HTR-8/SVneo (cell line): ENCODE measurements at regions not wholly inside any gene's neighbourhood (a gene's known extent, or its start where the extent isn't known, plus 50 kb on each side); places are given as distances from the start of the nearest gene placed in this dataset.
"Not testable (repeated sequence)": the region's sequence is repeated elsewhere in the genome, so short reads cannot be mapped to it uniquely, and the experiment has no call there.

ENCODE experiments used
- DNase-seq: peaks from one replicate; pipeline ENCODE4 v3.0.0; 2011; ENCODE audit warnings: low spot score, mixed read lengths; ENCODE audit not compliant: insufficient read length
- FAIRE-seq: peaks from 2 replicates; lab custom pipeline; 2011; peaks lifted over from hg19 to GRCh38; lab: Jason Lieb, UNC

DNA sequence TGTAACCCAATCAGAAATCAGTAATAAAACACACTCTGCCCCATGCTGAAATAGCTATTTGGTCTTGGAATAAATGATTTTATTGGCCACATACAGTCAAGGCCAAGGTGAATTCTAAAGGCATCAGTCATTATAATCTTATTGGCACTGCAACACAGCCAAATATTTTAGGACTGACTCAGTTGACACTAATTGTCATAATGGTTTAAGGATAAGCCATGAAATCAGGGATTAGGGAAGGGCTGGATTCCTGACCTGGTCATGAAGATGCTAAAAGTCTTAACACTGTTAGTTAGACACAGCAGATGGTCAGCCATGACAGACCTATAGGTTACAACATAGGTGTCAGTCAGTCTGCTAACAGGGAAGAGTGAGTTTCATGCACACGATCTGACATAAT is 330.3 kb upstream of the NPSR1 start:
- FAIRE-seq, result no peak
- DNase-seq, result no peak

DNA sequence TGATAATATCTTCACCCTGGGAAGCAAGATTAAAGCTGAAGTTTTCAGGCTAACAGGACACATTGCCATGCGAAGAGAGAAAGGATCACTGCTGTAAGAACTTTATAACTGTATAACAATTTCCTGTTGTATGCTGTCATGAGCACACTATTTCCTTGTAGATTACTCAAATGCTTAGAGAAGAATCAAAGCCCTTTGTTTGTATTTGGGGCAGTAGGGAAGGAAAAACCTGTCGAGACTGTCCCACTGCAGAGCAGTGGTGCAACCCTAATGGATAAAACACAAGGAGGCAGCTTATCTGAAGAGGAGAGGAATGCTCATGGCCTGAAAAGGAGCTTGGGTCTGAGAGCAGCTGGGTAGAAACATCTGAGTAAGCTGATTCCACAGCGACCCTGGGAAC is 327.7 kb upstream of the NPSR1 start:
- no peak for FAIRE-seq
- no peak for DNase-seq

DNA sequence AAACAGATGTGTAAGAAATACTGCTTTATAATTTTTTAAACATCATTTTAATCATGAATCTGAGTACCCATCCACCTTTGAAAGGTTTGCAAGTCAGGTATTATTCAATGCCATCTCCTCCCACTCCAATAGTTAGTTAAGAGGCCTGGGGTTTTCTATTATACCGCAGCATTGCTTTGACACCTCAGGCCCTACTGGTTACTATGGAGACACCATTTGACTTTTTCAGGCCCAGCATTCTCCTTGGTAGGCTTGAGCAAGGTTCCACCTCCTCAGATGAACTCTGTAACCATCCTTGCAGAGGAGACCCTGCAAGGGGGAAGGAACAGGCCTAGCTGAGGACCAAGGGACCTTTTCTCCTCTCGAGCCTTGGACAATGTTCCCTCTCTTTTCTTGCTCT is 326.9 kb upstream of the NPSR1 start:
- DNase-seq (no peak), FAIRE-seq (no peak)

DNA sequence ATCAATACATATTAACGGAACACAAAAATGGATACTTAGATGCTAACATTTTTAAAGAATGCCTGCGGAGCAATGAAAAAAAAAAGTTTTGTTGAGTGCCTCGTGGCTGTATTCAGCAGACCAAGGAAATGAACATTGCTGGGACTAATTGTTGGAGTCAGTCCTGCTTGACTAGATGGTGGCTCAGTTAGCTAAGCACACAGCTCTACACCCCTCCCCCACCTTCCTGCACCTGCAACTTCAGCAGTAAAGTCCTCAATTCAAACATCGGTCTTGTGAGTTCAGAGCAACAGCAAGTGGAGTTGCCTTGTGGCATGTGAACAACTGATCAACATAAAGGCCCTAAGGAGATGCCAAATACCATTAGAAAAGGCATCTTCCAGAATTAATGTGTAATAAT is 326.0 kb upstream of the NPSR1 start:
- DNase-seq (no peak), FAIRE-seq (no peak)

DNA sequence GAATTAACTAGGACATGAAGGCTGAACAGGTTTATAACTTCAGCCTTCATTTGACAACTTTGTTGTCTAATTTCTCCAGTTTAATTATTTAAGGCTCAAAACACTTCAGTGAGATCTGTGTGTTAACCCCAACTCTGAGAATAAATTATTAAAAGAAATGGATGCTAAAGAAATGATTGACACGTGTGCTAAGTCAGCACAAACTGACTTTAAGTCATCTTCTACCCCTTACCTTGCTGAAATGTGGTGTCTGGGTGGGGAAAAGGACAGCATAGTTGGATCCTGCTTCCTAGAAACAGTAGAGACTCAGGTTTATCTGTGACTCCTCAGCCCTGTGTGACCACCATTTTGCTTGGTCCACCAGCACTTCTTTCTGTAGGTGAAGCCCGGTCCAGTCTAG is 324.8 kb upstream of the NPSR1 start:
- FAIRE-seq, result no peak
- no peak for DNase-seq

DNA sequence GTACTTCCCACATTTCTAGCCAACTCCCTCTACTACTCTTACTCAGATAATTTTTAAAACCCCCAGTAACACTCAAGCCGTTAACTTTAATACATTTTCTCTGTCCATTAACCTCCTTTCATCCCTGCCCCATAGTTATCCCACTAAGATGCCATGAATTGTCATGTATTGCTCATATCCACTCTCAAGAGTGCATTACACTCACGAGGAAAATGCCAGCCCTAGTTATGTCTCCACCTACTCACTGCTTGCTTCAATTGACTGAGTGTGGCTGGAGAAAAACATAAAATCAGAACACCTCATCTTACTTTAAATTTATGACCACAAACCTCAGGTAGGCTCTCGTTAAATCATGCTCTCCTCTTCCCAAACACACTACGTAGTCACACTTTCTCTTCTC is 324.1 kb upstream of the NPSR1 start:
- DNase-seq (no peak), FAIRE-seq (no peak)

DNA sequence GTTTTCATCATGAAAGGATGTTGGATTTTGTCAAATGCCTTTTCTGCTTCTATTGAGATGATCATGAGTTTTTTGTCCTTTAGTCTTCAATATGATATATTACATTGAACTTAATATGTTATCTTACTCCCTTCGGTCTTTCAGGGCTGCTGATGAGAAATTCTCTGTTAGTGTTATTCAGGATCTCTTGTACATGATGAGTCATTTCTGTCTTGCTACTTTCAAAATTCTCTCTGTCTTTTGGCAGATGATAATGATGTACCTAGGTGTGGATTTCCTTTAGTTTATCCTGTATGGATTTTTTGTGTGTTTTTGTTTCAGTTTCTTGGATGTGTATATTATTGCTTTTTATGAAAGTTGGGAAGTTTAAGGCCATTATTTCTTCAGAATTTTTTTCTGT is 320.9 kb upstream of the NPSR1 start:
- FAIRE-seq, result no peak
- no peak for DNase-seq

DNA sequence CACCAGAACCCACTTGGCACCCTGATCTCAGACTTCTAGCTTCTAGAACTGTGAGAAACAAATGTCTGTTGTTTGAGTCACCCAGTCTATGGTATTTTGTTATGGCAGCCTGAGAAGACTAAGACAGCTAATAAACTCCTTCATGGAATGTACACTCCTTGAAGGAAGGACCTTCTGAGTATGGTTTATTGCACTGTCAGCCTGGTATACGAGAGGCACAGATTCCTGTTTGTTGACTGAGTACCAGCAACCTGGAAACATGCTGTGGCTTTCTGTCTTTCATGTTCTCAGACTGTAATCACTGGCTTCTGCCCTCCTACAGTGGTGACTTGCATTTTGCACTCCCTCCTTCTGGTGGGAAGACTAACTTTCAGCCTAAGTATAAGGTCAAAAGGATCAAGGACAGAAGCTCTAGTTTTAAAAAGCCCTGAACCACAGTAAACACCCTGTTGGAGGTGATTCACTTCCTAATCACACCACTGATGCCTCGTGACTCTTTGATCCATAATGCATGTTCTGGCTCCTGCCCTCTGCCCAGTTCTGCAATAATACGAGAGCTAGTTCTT is 319.0 kb upstream of the NPSR1 start:
- FAIRE-seq, result no peak

DNA sequence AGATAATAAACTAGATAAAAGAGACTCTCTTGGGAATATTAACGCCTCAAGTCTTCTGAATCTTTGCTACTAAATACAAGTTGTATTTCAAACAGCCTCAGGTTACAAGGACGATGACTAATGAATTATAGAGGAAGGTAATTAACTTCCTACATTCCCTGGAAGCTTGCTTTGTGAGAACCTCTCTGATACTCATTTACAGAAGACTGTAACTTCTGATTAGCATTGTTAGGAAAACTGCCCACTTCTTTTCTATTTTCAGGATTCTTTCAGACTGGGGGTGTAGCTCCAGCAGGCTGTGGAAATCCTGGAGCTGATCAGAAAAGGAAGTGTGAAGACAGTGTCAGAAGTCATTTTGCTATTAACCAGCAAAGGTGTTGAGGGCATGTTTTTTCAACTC is 316.7 kb upstream of the NPSR1 start:
- FAIRE-seq, result no peak

More for the DNA sequence above, 319.0 kb upstream of the NPSR1 start:
- DNase-seq, result no peak

DNA sequence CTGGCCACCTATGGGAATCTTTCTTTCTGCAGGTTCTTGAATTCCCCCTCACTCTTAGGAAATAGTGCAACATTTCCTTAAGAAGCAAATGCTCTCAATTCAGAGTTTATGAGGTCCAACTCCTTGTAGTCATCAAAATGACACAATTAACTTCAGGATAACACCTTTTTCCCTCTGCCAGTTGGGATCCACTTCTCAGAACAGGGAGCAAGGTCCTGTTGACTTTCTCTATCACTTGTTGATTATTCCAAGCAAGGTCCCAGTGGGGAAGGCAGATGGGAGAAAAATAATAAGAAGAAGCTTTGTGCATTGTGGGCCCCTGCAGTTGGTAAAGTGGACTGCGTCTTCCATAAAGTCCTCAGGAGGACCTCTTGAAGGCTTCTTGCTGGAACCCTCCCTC is 315.6 kb upstream of the NPSR1 start:
- DNase-seq (no peak), FAIRE-seq (no peak)

More for the DNA sequence above, 316.7 kb upstream of the NPSR1 start:
- DNase-seq, result no peak

DNA sequence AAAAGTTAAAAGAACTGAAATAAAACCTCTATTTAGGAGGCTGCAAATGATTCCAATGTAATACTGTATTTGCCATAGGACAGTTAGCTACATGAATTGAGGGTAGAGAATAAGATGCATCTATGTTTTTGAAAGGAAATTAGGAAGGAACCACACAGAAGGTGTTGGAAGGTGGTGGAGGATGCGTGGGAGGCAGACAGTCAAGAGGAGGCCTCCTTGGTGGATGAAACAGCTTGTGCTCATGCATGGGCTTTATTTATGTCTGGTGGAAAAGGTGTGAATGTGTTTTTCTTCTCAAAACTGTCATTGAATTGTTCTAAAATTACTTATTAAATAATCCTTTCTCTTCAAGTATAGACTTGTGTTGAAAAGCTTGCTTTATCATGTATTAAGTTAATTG is 314.4 kb upstream of the NPSR1 start:
- DNase-seq (no peak), FAIRE-seq (no peak)

DNA sequence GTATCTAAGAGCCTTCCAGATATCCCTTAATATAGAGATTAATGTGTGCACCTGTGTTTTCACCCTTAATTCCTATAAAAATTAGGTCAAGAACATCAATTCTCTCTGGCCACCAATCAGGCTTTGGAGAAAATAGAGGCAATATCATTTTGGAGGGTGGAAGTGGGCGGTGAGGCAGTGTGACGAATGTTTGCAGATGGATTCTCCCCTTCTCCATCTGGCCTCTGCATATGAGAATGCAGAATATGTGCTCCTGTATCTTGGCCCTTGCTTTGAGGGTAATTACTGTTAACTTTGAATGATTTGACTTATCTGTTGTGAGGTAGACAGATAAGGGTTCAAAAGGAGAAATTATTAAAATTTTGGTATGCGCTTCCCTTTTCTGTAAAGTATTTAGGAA is 304.0 kb upstream of the NPSR1 start:
- DNase-seq, result no peak
- FAIRE-seq, result no peak

DNA sequence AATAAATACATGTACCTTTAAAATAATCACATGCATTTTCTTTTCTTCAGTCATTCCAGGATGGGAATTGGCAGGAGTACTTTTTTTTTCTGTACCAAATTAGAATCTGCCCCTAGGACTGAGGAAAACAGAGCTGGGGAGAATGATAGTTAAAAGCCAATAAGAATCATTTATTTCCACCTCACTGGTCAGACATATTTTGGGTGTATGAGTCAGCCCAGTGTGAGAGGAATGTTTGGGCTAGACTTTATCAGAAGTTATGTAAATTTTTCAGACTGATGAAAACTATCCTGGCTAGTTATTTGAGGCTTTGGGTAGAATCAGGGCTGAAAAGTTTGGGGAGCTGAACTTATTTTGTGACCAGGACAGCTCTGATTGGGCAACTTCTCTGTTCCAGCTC is 303.1 kb upstream of the NPSR1 start:
- FAIRE-seq (no peak), DNase-seq (no peak)

DNA sequence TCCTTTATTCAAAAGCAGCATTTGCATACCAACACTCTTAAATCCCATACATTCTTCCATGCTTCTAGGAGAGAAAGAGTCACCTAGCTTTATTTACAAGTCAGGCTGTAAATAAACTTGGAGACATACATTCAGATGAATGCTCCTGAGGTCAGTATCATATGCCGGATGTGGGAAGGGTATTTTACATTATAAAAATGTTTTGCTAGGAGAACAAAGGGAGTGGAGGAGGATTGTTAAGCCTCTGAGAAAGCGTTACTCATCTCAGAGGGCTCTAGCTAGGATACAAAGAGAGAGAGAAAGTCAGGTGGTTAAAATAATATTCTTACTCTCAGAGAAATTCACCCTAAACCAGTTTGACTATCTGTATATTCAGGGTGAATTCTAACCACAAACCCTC is 300.9 kb upstream of the NPSR1 start:
- FAIRE-seq, result no peak
- no peak for DNase-seq

DNA sequence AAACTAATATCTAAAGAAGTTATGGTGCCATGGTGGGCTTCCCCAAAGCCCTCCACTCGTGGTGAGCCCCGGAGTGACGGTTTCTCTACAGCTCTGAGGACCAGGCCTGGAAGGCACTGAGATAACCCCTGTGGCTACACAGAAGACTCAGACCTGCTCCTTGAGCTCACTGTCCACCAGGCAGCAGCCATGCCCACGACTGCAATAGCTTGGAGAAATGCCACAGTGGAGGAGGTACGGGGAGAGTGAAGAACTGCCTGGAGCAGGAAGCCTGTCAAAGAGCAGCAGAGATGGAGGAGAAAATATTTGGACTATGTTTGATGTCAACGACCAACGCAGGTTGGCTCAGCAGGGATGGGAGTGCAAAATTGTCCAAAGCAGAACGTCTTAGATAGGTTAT is 300.1 kb upstream of the NPSR1 start:
- DNase-seq, result no peak
- FAIRE-seq, result peak; percentile 4

DNA sequence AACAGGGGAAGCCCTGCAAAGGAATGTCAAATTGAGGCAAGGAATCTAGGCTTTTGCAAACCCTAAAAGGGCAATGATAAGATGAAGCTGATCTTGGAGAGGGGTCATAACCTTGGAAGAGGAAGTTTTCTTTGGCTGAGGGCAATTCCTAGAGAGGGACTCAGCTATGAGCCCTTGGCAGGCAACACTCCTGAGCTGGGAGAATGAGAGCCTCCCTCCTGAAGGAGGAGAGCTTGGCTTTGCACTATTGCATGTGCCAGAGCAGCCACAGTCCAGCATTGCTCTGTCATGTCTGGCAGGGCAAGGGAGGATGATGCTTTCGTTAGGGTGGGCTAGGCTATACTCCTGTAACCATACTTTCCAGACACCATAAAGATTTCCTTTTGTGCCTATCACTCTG is 299.4 kb upstream of the NPSR1 start:
- not testable (repeated sequence) for FAIRE-seq, DNase-seq

DNA sequence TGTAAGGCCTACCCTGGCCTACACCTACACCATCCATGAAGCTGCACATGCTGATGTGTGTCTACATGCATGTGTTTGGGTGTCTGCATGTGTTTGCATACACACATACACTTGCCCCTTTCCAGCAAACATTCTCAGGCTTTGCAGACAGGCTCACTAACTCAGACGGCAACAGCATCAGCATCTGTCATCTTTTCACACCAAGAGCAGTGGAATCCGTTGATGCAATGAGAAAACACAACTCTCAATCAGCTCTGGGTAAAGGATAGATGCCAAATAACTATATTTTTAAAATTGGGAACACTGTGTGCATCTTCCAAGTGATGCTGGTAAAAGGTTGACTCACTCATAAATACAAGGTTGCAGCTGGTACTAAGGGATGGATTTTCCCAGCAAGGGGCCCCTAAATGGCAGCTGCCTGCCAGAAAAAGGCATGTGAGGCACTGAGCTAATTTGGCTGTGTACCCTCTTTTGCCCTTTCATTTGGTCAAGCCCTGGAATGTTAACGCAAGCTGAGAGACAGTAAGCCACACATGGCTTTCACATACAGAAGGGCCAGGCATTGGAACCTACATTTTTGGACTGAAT is 296.3 kb upstream of the NPSR1 start:
- no peak for FAIRE-seq
- DNase-seq, result no peak

DNA sequence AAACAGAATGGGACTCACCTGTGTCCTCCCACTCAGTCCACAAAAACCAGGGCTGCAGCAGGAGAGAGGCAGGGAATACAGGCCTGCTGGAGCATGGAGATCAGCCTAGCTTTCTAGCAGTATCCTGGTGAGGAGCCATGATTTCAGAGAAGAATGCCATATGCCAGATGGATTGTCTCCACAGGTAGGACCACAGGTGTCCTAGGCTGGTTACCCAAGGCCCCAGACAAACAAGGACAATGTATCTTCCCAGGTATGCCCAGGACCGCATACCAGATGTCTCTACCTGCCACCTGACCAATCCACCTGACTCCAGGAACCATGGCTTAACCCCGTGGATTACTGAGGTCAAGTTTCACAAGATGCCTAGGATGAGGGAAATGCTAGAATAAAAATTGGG is 295.4 kb upstream of the NPSR1 start:
- FAIRE-seq, result no peak
- no peak for DNase-seq

DNA sequence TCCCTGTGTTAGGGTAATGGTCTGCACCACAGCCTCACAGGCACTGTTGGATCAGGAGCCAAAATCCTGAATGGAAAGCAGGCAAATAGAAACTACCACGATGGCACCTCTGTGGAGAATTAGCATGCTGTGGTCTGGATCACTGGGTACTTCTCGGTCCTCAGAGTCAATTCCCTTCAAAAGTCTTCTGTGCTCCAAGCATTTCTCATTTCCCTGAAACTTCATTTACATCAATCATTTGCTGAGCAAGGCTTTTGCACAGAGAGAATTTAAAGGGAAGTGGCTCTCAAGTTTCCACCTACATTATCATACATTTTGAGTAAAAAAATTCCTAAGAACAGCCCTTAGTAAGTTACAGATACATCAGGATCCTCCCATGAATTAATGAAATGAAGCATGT is 293.9 kb upstream of the NPSR1 start:
- no peak for FAIRE-seq
- no peak for DNase-seq

DNA sequence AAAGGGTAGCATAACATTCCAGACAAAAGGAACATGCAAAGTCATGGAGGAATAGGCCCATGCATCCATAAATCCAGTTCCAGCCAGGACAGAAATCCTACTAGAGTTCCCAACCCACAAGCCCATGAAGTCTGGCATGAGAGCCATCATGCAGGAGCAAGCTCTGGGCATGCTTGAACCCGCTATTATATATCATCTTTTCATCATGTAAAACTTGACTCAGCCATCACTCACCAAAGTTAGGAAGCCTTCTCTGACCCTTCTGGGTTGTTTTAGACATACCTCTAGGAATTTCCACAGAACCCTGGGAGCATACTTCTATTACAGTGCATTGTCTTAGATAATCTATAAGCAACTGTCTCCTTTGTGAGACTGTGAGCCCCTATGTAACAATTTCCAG is 293.0 kb upstream of the NPSR1 start:
- FAIRE-seq (no peak), DNase-seq (no peak)

DNA sequence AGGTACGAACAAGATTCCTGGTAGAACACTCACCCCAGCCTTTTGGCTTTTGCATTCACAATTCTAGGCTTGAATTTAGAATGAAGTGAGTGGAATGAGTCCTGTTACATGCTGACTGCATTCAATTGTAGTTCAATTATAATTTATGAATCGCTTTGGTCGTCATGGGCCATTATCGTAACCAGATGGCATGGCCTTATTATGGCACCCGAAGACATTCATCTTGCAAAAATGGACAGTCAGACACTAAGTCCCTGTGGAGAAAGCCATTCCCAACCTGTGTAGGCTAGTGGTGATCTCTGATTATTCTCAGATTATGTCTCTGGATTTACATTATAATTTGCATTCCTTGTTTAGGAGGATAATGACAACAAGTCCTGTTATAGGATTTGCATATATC is 292.4 kb upstream of the NPSR1 start:
- FAIRE-seq (no peak), DNase-seq (no peak)

DNA sequence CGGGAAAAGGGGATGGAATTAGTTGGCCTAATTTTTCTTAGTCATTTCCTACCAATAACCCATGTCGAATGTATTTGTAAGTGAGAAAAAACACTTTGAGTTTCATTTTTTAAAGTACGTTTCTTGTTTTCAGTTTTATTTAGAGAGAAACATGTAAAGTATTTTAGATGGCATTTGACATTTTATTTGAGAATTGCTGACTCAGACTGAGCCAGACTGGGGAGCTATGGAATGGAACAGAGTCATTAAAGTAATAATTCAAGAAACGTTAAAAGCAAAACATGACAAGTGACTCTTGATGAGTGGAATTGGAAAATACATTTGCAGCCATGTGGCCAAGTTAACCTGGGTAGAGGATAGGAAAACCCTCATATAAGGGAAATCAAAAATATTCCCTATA is 286.1 kb upstream of the NPSR1 start:
- DNase-seq (no peak), FAIRE-seq (no peak)

DNA sequence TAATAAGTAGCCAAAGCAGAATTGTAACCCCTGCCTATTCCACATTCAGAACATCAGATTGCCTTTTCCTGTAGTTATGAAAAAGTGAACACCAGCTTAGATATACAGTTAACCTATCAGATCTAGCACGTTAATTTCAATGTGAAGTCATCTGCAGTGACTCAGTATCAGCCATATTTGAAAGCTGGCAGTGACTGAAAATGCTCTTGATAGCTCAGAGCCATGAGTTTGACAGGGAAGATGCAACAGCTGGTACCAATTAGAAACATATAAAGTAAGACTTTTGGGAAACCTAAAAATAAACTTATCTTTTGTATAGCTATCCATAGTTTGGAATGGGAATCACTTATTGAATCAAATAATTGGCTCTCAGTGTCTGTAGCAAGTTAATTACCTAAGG is 284.1 kb upstream of the NPSR1 start:
- FAIRE-seq (no peak), DNase-seq (no peak)
